HG02885 (cell line): ENCODE measurements at regions not wholly inside any gene's neighbourhood (a gene's known extent, or its start where the extent isn't known, plus 50 kb on each side); places are given as distances from the start of the nearest gene placed in this dataset.
"Not testable (repeated sequence)": the region's sequence is repeated elsewhere in the genome, so short reads cannot be mapped to it uniquely, and the experiment has no call there.

Source experiments
- ATAC-seq: cut with Tn5 transposase; IDR thresholded peaks from one replicate; pipeline ENCODE4 v1.9.1; 2021; ENCODE audit warnings: mild to moderate bottlenecking; ENCODE audit not compliant: unreplicated experiment, poor library complexity

- no peak for ATAC-seq
These were observed 84.6 kb upstream of the SLC7A14 start for GRCh38 chr3:170670504-170670903.

- not testable (repeated sequence) for ATAC-seq
These were observed 77.1 kb upstream of the SLC7A14 start for GRCh38 chr3:170662986-170663385.

GRCh38 chr3:170660139-170660538 lies 74.3 kb upstream of the SLC7A14 start:
- no peak for ATAC-seq

GRCh38 chr3:170657312-170657711 lies 71.4 kb upstream of the SLC7A14 start:
- ATAC-seq, result no peak

GRCh38 chr3:170656284-170656683 lies 70.4 kb upstream of the SLC7A14 start:
- ATAC-seq, result no peak

GRCh38 chr3:170653801-170654200 lies 67.9 kb upstream of the SLC7A14 start:
- no peak for ATAC-seq

GRCh38 chr3:170651260-170651845 lies 65.5 kb upstream of the SLC7A14 start:
- no peak for ATAC-seq

GRCh38 chr3:170650557-170650956 lies 64.7 kb upstream of the SLC7A14 start:
- ATAC-seq, result not testable (repeated sequence)

- no peak for ATAC-seq
These were observed 58.8 kb upstream of the SLC7A14 start for GRCh38 chr3:170644711-170645110.

- ATAC-seq, result no peak
These were observed 58.0 kb upstream of the SLC7A14 start for GRCh38 chr3:170643831-170644230.

GRCh38 chr3:170642882-170643601 lies 57.2 kb upstream of the SLC7A14 start:
- no peak for ATAC-seq

GRCh38 chr3:170641510-170642236 lies 55.8 kb upstream of the SLC7A14 start:
- ATAC-seq, result no peak

GRCh38 chr3:170640737-170641171 lies 54.9 kb upstream of the SLC7A14 start:
- no peak for ATAC-seq

GRCh38 chr3:170638988-170639387 lies 53.1 kb upstream of the SLC7A14 start:
- ATAC-seq, result no peak

GRCh38 chr3:170637306-170637705 lies 51.4 kb upstream of the SLC7A14 start:
- no peak for ATAC-seq

- ATAC-seq, result no peak
These were observed 50.6 kb upstream of the SLC7A14 start for GRCh38 chr3:170636400-170636973.
